K562 (cell line): ENCODE measurements at regions not wholly inside any gene's neighbourhood (a gene's known extent, or its start where the extent isn't known, plus 50 kb on each side); places are given as distances from the start of the nearest gene placed in this dataset.

Experiments
- ATAC-seq: fragments of 200-7000 bp; cut with Tn5 transposase; 3 replicates; pipeline ENCODE4 v1.9.1; 2020; ENCODE audit warnings: moderate library complexity
- BruUV-seq: library from RNA; stranded (reverse); fragments of 400-500 nt; replicated peaks from 2 replicates; lab custom pipeline; 2021; lab: Mats Ljungman, UMichigan
- CTCF ChIA-PET: fragments of 300-600 bp; formaldehyde crosslinking; extraction: SDS; loops from one replicate; lab custom pipeline; 2021; ENCODE audit warnings: low intra/inter-chr PET ratio; lab: Yijun Ruan, JAX
- POLR2A ChIA-PET: fragments of 300-600, 350-650 bp; sonication (Branson Sonifier 250); formaldehyde crosslinking; extraction: SDS; loops from one replicate; lab custom pipeline; 2021; ENCODE audit warnings: antibody characterized with exemption, inconsistent platforms; lab: Yijun Ruan, JAX
- DNase-seq, 4 experiments: peaks; one replicate each; pipeline versions ENCODE4 v3.0.0 to v3.0.0-alpha.2; 2011 to 2018; ENCODE audit warnings: low spot score in 3 of 4, mixed read lengths in 3 of 4; ENCODE audit errors: extremely low read depth in 1 of 4
- FAIRE-seq: peaks from 2 replicates; lab custom pipeline; 2011; peaks lifted over from hg19 to GRCh38; lab: Jason Lieb, UNC
- H2AFZ ChIP-seq: 2 replicates; pipeline ENCODE4 v1.6.0; 2011; ENCODE audit warnings: low read depth, low read length, control low read depth, inconsistent platforms
- H3K27ac ChIP-seq: fragments of 200-600 bp; 3 replicates; pipeline ENCODE4 v1.8.0; 2011; ENCODE audit warnings: low read depth, mild to moderate bottlenecking, control low read depth, inconsistent platforms, low read length, moderate library complexity, mixed read lengths; ENCODE audit errors: extremely low read depth
- H3K27me3 ChIP-seq, 2 experiments: fragments of 300-600 bp in 1 of 2; 2 replicates in 1 of 2; 3 replicates in 1 of 2; pipeline versions ENCODE4 v1.6.0 to v1.8.0; 2011; ENCODE audit warnings: inconsistent platforms in 2 of 2, low read length in 2 of 2, mild to moderate bottlenecking in 1 of 2, mixed read lengths in 1 of 2, moderate library complexity in 1 of 2; ENCODE audit not compliant: control insufficient read depth in 2 of 2, insufficient read depth in 2 of 2
- H3K36me3 ChIP-seq: fragments of 300-600 bp; 3 replicates; pipeline ENCODE4 v1.8.0; 2011; ENCODE audit warnings: mild to moderate bottlenecking, low read length, inconsistent platforms; ENCODE audit not compliant: control insufficient read depth, insufficient read depth
- H3K4me1 ChIP-seq, 2 experiments: fragments of 200-600 bp in 1 of 2; replicated peaks in 1 of 2; 2 replicates in 1 of 2; 3 replicates in 1 of 2; pipeline versions ENCODE4 v1.5.1 to v1.8.0; 2011; ENCODE audit warnings: inconsistent platforms in 2 of 2, low read length in 2 of 2, mild to moderate bottlenecking in 1 of 2, mixed read lengths in 1 of 2, moderate library complexity in 1 of 2; ENCODE audit not compliant: control insufficient read depth in 2 of 2, insufficient read depth in 2 of 2
- H3K4me2 ChIP-seq: 2 replicates; pipeline ENCODE4 v1.6.1; 2011; ENCODE audit warnings: low read length, control low read depth, inconsistent platforms, mixed read lengths; ENCODE audit not compliant: insufficient read depth
- H3K4me3 ChIP-seq: fragments of 200-600 bp; sonication (generic), shearing (Covaris generic); 2 replicates; pipeline ENCODE4 v1.5.1; 2016; ENCODE audit warnings: control low read depth, inconsistent platforms
- H3K79me2 ChIP-seq: fragments of 200-600 bp; 3 replicates; pipeline ENCODE4 v1.8.0; 2011; ENCODE audit warnings: low read length, inconsistent platforms; ENCODE audit not compliant: control insufficient read depth, insufficient read depth
- H3K9ac ChIP-seq, 2 experiments: 2 replicates each; pipeline versions ENCODE4 v1.6.0 to v1.6.1; 2011; ENCODE audit warnings: low read depth in 2 of 2, low read length in 2 of 2, control low read depth in 1 of 2, inconsistent platforms in 1 of 2, mild to moderate bottlenecking in 1 of 2, mixed read lengths in 1 of 2; ENCODE audit not compliant: insufficient read depth in 1 of 2
- H3K9me1 ChIP-seq: one replicate; pipeline ENCODE4 v1.6.0; 2011; ENCODE audit warnings: inconsistent platforms, mild to moderate bottlenecking, low read length, moderate library complexity; ENCODE audit not compliant: control insufficient read depth, insufficient read depth
- H3K9me3 ChIP-seq: replicated peaks from 2 replicates; pipeline ENCODE4 v1.5.1; 2011; ENCODE audit warnings: low read depth, low read length, inconsistent platforms; ENCODE audit not compliant: control insufficient read depth, insufficient read depth
- H4K20me1 ChIP-seq: replicated peaks from 2 replicates; pipeline ENCODE4 v1.6.1; 2011; ENCODE audit warnings: low read length, inconsistent platforms, mixed read lengths; ENCODE audit not compliant: control insufficient read depth, insufficient read depth
- CHD2 ChIP-seq: IDR thresholded peaks from 2 replicates; pipeline ENCODE4 v1.6.1; 2011; ENCODE audit warnings: low read depth, low read length
- ELF1 ChIP-seq: fragments of 200-800 bp; sonication (Bioruptor generic); IDR thresholded peaks from 2 replicates; pipeline ENCODE4 v1.6.1; 2016; ENCODE audit warnings: missing genetic modification characterization, missing compliant biosample characterization
- KHSRP ChIP-seq: fragments of 450-650 bp; IDR thresholded peaks from 2 replicates; pipeline ENCODE4 v1.6.1; 2017
- PCBP1 ChIP-seq: fragments of 200-400 bp; formaldehyde crosslinking; IDR thresholded peaks from 2 replicates; pipeline ENCODE4 v1.6.1; 2018; ENCODE audit warnings: mild to moderate bottlenecking, low read depth, low read length; ENCODE audit not compliant: poor library complexity, severe bottlenecking
- SMAD3 ChIP-seq: fragments of 450-650 bp; formaldehyde crosslinking; conservative IDR thresholded peaks from 2 replicates; pipeline ENCODE4 v1.4.0; 2020; ENCODE audit warnings: mild to moderate bottlenecking
- SNRNP70 ChIP-seq: fragments of 200-400 bp; formaldehyde crosslinking; optimal IDR thresholded peaks from 2 replicates; pipeline ENCODE3; 2017; ENCODE audit warnings: low read depth, low read length
- U2AF1 ChIP-seq: fragments of 200-400 bp; formaldehyde crosslinking; optimal IDR thresholded peaks from 2 replicates; pipeline ENCODE3; 2017; ENCODE audit warnings: mild to moderate bottlenecking, low read depth, low read length, moderate library complexity
- ZC3H4 ChIP-seq: sonication (generic); formaldehyde crosslinking; IDR thresholded peaks from 2 replicates; pipeline ENCODE4 v1.9.0; 2021; ENCODE audit warnings: missing genetic modification reagents, borderline replicate concordance
- ZFP1 ChIP-seq: fragments of 450-650 bp; formaldehyde crosslinking; IDR thresholded peaks from 2 replicates; pipeline ENCODE4 v1.4.0; 2020; ENCODE audit warnings: mild to moderate bottlenecking, mixed read lengths
- ZNF3 ChIP-seq: fragments of 250-450 bp; sonication (Bioruptor Pico); IDR thresholded peaks from 2 replicates; pipeline ENCODE4 v1.5.0; 2021; ENCODE audit warnings: mild to moderate bottlenecking, moderate library complexity
- ZNF408 ChIP-seq: fragments of 250-450 bp; sonication (Bioruptor Pico); IDR thresholded peaks from 2 replicates; pipeline ENCODE4 v1.4.0; 2020; ENCODE audit warnings: low read depth, mild to moderate bottlenecking, moderate library complexity
- WGBS: fragments of 100-300 bp; shearing (Covaris generic); methylation state at CpG from one replicate; pipeline ENCODE4 v1.1.6; 2016; ENCODE audit warnings: low coverage, mixed read lengths; ENCODE audit not compliant: insufficient coverage; ENCODE audit errors: missing lambda C conversion rate; 5-methylcytosine and 5-hydroxymethylcytosine counted together
- in situ Hi-C: fragments of 300-500 bp; cut with MboI; formaldehyde crosslinking; loops from 4 replicates; pipeline ENCODE4 v1.15.0; 2018; ENCODE audit warnings: inconsistent platforms, mixed read lengths
- intact Hi-C: fragments of 100-400 bp; cut with micrococcal nuclease; formaldehyde crosslinking; loops from 2 replicates; pipeline ENCODE4 v1.14.2; 2022
- TF ChIP-seq, protein P1 (sequence below), 3 experiments: IDR thresholded peaks in 2 of 3; conservative IDR thresholded peaks in 1 of 3; 2 replicates each; pipeline ENCODE4 v1.5.1; 2011 to 2012; ENCODE audit warnings: low read length in 3 of 3, mild to moderate bottlenecking in 3 of 3, control low read depth in 2 of 3, improper control_type of control experiment in 1 of 3, inconsistent platforms in 1 of 3, low read depth in 1 of 3, mixed read lengths in 1 of 3, moderate library complexity in 1 of 3; ENCODE audit not compliant: insufficient read depth in 2 of 3
- TF ChIP-seq, protein P2 (sequence below): sonication (generic); formaldehyde crosslinking; IDR thresholded peaks from 2 replicates; pipeline ENCODE4 v1.8.1; 2022; ENCODE audit warnings: missing genetic modification reagents
- TF ChIP-seq, protein P3 (sequence below): IDR thresholded peaks from 3 replicates; pipeline ENCODE4 v1.6.1; 2011; ENCODE audit warnings: borderline replicate concordance, mild to moderate bottlenecking, moderate library complexity; ENCODE audit not compliant: insufficient read length; ENCODE audit errors: extremely low read depth

DNA sequence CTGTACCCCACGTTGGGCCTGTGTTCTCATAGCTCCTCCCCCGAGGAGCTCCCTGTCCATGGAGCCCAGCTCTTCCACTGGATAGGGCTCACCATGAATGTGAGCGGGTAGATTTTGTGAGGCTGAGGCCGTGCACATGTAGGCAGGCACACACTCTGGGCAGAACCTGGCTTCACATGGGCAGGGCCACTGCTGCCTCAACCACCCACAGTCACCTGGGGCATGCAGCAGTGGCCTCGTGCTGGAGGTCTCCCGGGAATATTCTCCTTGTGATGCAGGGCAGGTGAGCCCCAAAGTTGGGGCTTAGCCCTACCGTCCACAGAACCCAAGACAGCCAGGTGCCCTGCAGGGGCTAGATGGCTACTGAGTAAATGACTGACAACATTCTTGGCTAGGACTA is 116.6 kb downstream of the TMEM130 start:
- Histone ChIP-seq H3K27me3 (peaks cover 8 to 31% of the 10 kb centered on the region in 2 experiments; a peak in 4 of 5 replicates), H3K36me3 (no peaks in the 10 kb centered on the region), H3K9me1 (no peaks in the 10 kb centered on the region), H2AFZ (no peak overlapping the region), H4K20me1 (no peaks in the 10 kb centered on the region), H3K4me3 (no peak overlapping the region), H3K9me3 (no peaks in the 10 kb centered on the region), H3K9ac (peak overlapping the region in 1 of 2 experiments; percentile 58; a peak in 2 of 4 replicates), H3K27ac (no peak overlapping the region), H3K79me2 (no peaks in the 10 kb centered on the region), H3K4me2 (no peak overlapping the region), H3K4me1 (peaks cover 0 to 4% of the 10 kb centered on the region in 2 experiments; a peak in 1 of 5 replicates)
- ChIA-PET CTCF (no interaction called here), POLR2A (interaction anchor here (0.6 kb wide), 1 partner anchor 1740 kb away, joined by 3 read pairs; no protein-coding TSS in a partner anchor)
- 1% methylated on average over 7 of the region's 7 CpGs for WGBS
- ATAC-seq (0 out of 3 replicates have a peak, but pooled peaks have one; percentile 17), FAIRE-seq (no peak), DNase-seq (no peak)
- intact Hi-C loops (no loop called here), in situ Hi-C loops (no loop called here)
- BruUV-seq: no TSS peak
- TF ChIP-seq, protein P1, sequence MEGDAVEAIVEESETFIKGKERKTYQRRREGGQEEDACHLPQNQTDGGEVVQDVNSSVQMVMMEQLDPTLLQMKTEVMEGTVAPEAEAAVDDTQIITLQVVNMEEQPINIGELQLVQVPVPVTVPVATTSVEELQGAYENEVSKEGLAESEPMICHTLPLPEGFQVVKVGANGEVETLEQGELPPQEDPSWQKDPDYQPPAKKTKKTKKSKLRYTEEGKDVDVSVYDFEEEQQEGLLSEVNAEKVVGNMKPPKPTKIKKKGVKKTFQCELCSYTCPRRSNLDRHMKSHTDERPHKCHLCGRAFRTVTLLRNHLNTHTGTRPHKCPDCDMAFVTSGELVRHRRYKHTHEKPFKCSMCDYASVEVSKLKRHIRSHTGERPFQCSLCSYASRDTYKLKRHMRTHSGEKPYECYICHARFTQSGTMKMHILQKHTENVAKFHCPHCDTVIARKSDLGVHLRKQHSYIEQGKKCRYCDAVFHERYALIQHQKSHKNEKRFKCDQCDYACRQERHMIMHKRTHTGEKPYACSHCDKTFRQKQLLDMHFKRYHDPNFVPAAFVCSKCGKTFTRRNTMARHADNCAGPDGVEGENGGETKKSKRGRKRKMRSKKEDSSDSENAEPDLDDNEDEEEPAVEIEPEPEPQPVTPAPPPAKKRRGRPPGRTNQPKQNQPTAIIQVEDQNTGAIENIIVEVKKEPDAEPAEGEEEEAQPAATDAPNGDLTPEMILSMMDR (IDR thresholded peaks at IDR 0.05 in 2 of 3, conservative IDR thresholded peaks at IDR 0.05 in 1 of 3; ENCODE audit: insufficient read depth in 2 of 3, low read depth in 1 of 3, low read length in 3 of 3): no peak
- TF ChIP-seq U2AF1: no peak
- TF ChIP-seq, protein P2, sequence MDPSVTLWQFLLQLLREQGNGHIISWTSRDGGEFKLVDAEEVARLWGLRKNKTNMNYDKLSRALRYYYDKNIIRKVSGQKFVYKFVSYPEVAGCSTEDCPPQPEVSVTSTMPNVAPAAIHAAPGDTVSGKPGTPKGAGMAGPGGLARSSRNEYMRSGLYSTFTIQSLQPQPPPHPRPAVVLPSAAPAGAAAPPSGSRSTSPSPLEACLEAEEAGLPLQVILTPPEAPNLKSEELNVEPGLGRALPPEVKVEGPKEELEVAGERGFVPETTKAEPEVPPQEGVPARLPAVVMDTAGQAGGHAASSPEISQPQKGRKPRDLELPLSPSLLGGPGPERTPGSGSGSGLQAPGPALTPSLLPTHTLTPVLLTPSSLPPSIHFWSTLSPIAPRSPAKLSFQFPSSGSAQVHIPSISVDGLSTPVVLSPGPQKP: no peak
- no peak for TF ChIP-seq ZFP1 (CRISPR knock-in tag)
- TF ChIP-seq KHSRP: no peak
- TF ChIP-seq PCBP1: no peak
- TF ChIP-seq, protein P3, sequence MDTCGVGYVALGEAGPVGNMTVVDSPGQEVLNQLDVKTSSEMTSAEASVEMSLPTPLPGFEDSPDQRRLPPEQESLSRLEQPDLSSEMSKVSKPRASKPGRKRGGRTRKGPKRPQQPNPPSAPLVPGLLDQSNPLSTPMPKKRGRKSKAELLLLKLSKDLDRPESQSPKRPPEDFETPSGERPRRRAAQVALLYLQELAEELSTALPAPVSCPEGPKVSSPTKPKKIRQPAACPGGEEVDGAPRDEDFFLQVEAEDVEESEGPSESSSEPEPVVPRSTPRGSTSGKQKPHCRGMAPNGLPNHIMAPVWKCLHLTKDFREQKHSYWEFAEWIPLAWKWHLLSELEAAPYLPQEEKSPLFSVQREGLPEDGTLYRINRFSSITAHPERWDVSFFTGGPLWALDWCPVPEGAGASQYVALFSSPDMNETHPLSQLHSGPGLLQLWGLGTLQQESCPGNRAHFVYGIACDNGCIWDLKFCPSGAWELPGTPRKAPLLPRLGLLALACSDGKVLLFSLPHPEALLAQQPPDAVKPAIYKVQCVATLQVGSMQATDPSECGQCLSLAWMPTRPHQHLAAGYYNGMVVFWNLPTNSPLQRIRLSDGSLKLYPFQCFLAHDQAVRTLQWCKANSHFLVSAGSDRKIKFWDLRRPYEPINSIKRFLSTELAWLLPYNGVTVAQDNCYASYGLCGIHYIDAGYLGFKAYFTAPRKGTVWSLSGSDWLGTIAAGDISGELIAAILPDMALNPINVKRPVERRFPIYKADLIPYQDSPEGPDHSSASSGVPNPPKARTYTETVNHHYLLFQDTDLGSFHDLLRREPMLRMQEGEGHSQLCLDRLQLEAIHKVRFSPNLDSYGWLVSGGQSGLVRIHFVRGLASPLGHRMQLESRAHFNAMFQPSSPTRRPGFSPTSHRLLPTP: no peak
- no peak for TF ChIP-seq ZNF408
- no peak for TF ChIP-seq ZNF3 (CRISPR knock-in tag)
- no peak for TF ChIP-seq CHD2
- TF ChIP-seq ELF1 (tag): no peak
- no peak for TF ChIP-seq SMAD3 (CRISPR knock-in tag)
- no peak for TF ChIP-seq ZC3H4 (CRISPR knock-in tag)
- TF ChIP-seq SNRNP70: no peak
